Sigmoid colon (tissue), 6 donors: ENCODE measurements at regions not wholly inside any gene's neighbourhood (a gene's known extent, or its start where the extent isn't known, plus 50 kb on each side); places are given as distances from the start of the nearest gene placed in this dataset.

ENCODE experiments used
- DNase-seq: peaks from one replicate; pipeline ENCODE4 v3.0.0-alpha.2; 2019
- H3K27ac ChIP-seq, 4 donors: fragments of 200-600 bp; sonication (generic); one replicate each; pipeline ENCODE4 v1.5.1; 2016 to 2019; ENCODE audit warnings: mild to moderate bottlenecking in 1 of 4
- H3K27me3 ChIP-seq, 3 donors: fragments of 200-600 bp; sonication (generic); one replicate each; pipeline ENCODE4 v1.5.1; 2019; ENCODE audit warnings: mild to moderate bottlenecking in 1 of 3
- H3K36me3 ChIP-seq, 4 donors: fragments of 200-600 bp; sonication (generic); one replicate each; pipeline ENCODE4 v1.5.1; 2016 to 2019
- H3K4me1 ChIP-seq, 4 donors: fragments of 200-600 bp; sonication (generic); one replicate each; pipeline ENCODE4 v1.5.1; 2017 to 2019
- H3K4me3 ChIP-seq, 4 donors: fragments of 200-600 bp; sonication (generic); one replicate each; pipeline ENCODE4 v1.5.1; 2017 to 2019; ENCODE audit warnings: mild to moderate bottlenecking in 2 of 4, moderate library complexity in 1 of 4
- H3K9me3 ChIP-seq, 4 donors: fragments of 200-600 bp in 3 of 4; sonication (generic) in 3 of 4; one replicate each; pipeline versions ENCODE4 v1.5.1 to v1.6.1; 2013 to 2019
- EP300 ChIP-seq, 4 donors: sonication (generic); formaldehyde crosslinking; IDR thresholded peaks; one replicate each; pipeline ENCODE4 v1.6.1; 2017; ENCODE audit warnings: antibody characterized with exemption in 4 of 4
- POLR2A ChIP-seq, 2 donors: fragments of 450-650 bp; IDR thresholded peaks; one replicate each; pipeline ENCODE4 v1.6.1; 2016; ENCODE audit warnings: antibody characterized with exemption in 2 of 2, mild to moderate bottlenecking in 2 of 2, moderate library complexity in 2 of 2
- POLR2AphosphoS5 ChIP-seq, 4 donors: sonication (generic); formaldehyde crosslinking; IDR thresholded peaks; one replicate each; pipeline ENCODE4 v1.6.1; 2017; ENCODE audit warnings: antibody characterized with exemption in 4 of 4
- WGBS, 2 donors: extraction: QIAGEN DNeasy Blood & Tissue Kit; methylation state at CpG; one replicate each; pipeline ENCODE4 v1.1.7; 2013; 5-methylcytosine and 5-hydroxymethylcytosine counted together
- intact Hi-C: fragments of 100-400 bp; cut with DNase I; formaldehyde crosslinking; loops from one replicate; pipeline ENCODE4 v1.15.1; 2023
- TF ChIP-seq, protein P1 (sequence below), 4 experiments: fragments of 450-650 bp in 3 of 4; fragments of 200-600 bp in 1 of 4; IDR thresholded peaks; one replicate each; pipeline ENCODE4 v1.5.1; 2016 to 2019; ENCODE audit warnings: antibody characterized with exemption in 4 of 4, mild to moderate bottlenecking in 3 of 4, moderate library complexity in 2 of 4
- donor health status: healthy with polysubstance abuse.
- donor health status: healthy.

DNA sequence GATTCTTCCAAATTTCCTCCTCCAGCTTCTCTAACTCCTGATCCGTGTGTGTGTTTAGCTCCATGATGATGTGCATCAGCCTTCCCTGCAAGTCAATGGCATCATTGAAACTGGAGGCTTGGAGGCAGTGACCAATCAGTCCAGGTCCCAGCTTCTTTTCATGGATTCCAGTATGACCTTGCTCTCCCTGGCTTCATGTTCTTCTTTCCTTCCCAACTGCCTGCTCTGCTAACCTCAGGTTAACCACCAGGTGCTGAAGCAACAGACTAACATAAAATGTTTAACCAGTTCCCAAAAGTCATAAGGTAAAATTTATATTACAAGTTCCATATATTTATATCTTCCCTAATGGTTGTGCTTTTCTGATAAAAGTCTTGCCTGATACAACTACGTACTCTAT, 512.8 kb upstream of the EPHA7 start:
- H3K4me1 ChIP-seq, result no peaks in the 10 kb centered on the region
- no peak for DNase-seq
- no peaks in the 10 kb centered on the region for H3K27me3 ChIP-seq
- H3K27ac ChIP-seq, result no peak overlapping the region
- intact Hi-C loops, result no loop called here
- TF ChIP-seq POLR2A (IDR thresholded peaks at IDR 0.05), result no peak
- no peak for TF ChIP-seq EP300 (IDR thresholded peaks at IDR 0.05)
- TF ChIP-seq, protein P1, sequence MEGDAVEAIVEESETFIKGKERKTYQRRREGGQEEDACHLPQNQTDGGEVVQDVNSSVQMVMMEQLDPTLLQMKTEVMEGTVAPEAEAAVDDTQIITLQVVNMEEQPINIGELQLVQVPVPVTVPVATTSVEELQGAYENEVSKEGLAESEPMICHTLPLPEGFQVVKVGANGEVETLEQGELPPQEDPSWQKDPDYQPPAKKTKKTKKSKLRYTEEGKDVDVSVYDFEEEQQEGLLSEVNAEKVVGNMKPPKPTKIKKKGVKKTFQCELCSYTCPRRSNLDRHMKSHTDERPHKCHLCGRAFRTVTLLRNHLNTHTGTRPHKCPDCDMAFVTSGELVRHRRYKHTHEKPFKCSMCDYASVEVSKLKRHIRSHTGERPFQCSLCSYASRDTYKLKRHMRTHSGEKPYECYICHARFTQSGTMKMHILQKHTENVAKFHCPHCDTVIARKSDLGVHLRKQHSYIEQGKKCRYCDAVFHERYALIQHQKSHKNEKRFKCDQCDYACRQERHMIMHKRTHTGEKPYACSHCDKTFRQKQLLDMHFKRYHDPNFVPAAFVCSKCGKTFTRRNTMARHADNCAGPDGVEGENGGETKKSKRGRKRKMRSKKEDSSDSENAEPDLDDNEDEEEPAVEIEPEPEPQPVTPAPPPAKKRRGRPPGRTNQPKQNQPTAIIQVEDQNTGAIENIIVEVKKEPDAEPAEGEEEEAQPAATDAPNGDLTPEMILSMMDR (IDR thresholded peaks at IDR 0.05), result no peak
- TF ChIP-seq POLR2AphosphoS5 (IDR thresholded peaks at IDR 0.05), result no peak
- H3K9me3 ChIP-seq, result no peaks in the 10 kb centered on the region
- no peaks in the 10 kb centered on the region for H3K36me3 ChIP-seq
- no peak overlapping the region for H3K4me3 ChIP-seq
- WGBS, 2 donors, result 88 to 97% methylated on average over 2 of the region's 2 CpGs

DNA sequence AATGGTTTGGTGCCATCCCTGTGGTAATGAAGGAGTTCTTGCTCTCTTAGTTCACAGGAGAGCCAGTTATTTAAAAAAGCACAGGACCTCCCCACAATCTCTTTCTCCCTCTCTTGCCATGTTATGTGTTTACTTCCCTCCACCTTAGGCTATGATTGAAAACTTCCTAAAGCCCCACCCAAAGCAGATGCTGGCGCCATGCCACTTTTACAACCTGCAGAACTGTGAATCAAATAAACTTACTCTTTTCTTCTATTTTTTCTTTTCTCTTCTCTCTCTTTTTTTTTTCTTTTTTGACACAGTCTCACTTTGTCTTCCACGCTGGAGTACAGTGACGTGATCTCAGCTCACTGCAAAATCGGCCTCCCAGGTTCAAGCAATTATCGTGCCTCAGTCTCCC, 508.4 kb upstream of the EPHA7 start:
- Histone ChIP-seq H3K27me3 (no peaks in the 10 kb centered on the region), H3K4me1 (no peaks in the 10 kb centered on the region), H3K36me3 (no peaks in the 10 kb centered on the region), H3K4me3 (no peak overlapping the region), H3K9me3 (no peaks in the 10 kb centered on the region), H3K27ac (no peak overlapping the region)
- intact Hi-C loops, result no loop called here
- TF ChIP-seq POLR2A (IDR thresholded peaks at IDR 0.05) (no peak), POLR2AphosphoS5 (IDR thresholded peaks at IDR 0.05) (no peak), EP300 (IDR thresholded peaks at IDR 0.05) (no peak)
- TF ChIP-seq, protein P1 (IDR thresholded peaks at IDR 0.05), result no peak
- 86 to 91% methylated on average over 5 of the region's 5 CpGs for WGBS, 2 donors
- no peak for DNase-seq

GRCh38 chr6:93919365-93919764, 500.0 kb upstream of the EPHA7 start:
- Histone ChIP-seq H3K27ac (no peak overlapping the region), H3K4me3 (no peak overlapping the region), H3K4me1 (no peaks in the 10 kb centered on the region), H3K27me3 (no peaks in the 10 kb centered on the region), H3K9me3 (no peaks in the 10 kb centered on the region), H3K36me3 (no peaks in the 10 kb centered on the region)
- WGBS, 2 donors, result 91 to 95% methylated on average over 1 of the region's 1 CpG
- TF ChIP-seq, protein P1 (IDR thresholded peaks at IDR 0.05), result no peak
- no peak for TF ChIP-seq POLR2AphosphoS5 (IDR thresholded peaks at IDR 0.05)
- DNase-seq, result no peak
- intact Hi-C loops, result no loop called here

- H3K27me3 ChIP-seq, result no peaks in the 10 kb centered on the region
- H3K4me1 ChIP-seq, result peaks cover 0 to 8% (median 0%) of the 10 kb centered on the region in 4 donors
- intact Hi-C loops, result no loop called here
- no peak overlapping the region for H3K27ac ChIP-seq
- TF ChIP-seq POLR2A (IDR thresholded peaks at IDR 0.05) (no peak), POLR2AphosphoS5 (IDR thresholded peaks at IDR 0.05) (no peak), EP300 (IDR thresholded peaks at IDR 0.05) (no peak)
- TF ChIP-seq, protein P1 (IDR thresholded peaks at IDR 0.05), result no peak
- no peaks in the 10 kb centered on the region for H3K9me3 ChIP-seq
- DNase-seq, result no peak
- 91 to 95% methylated on average over 3 of the region's 3 CpGs for WGBS, 2 donors
- no peak overlapping the region for H3K4me3 ChIP-seq
- H3K36me3 ChIP-seq, result no peaks in the 10 kb centered on the region
Measured at GRCh38 chr6:93918258-93918657, 498.9 kb upstream of the EPHA7 start.

- no peak for TF ChIP-seq POLR2AphosphoS5 (IDR thresholded peaks at IDR 0.05)
- no peak for TF ChIP-seq EP300 (IDR thresholded peaks at IDR 0.05)
- TF ChIP-seq, protein P1 (IDR thresholded peaks at IDR 0.05), result no peak
- TF ChIP-seq POLR2A (IDR thresholded peaks at IDR 0.05), result no peak
- no peaks in the 10 kb centered on the region for H3K36me3 ChIP-seq
- H3K9me3 ChIP-seq, result no peaks in the 10 kb centered on the region
- H3K27ac ChIP-seq, result no peak overlapping the region
- peaks cover 0 to 12% (median 0%) of the 10 kb centered on the region in 4 donors for H3K4me1 ChIP-seq
- WGBS, 2 donors, result 83 to 95% methylated on average over 1 of the region's 1 CpG
- no peak overlapping the region for H3K4me3 ChIP-seq
- intact Hi-C loops, result no loop called here
- H3K27me3 ChIP-seq, result no peaks in the 10 kb centered on the region
- DNase-seq, result no peak
Measured at GRCh38 chr6:93917216-93917615, 497.9 kb upstream of the EPHA7 start.
